ENCODE measurements at regions not wholly inside any gene's neighbourhood (a gene's known extent, or its start where the extent isn't known, plus 50 kb on each side); places are given as distances from the start of the nearest gene placed in this dataset.

DNA sequence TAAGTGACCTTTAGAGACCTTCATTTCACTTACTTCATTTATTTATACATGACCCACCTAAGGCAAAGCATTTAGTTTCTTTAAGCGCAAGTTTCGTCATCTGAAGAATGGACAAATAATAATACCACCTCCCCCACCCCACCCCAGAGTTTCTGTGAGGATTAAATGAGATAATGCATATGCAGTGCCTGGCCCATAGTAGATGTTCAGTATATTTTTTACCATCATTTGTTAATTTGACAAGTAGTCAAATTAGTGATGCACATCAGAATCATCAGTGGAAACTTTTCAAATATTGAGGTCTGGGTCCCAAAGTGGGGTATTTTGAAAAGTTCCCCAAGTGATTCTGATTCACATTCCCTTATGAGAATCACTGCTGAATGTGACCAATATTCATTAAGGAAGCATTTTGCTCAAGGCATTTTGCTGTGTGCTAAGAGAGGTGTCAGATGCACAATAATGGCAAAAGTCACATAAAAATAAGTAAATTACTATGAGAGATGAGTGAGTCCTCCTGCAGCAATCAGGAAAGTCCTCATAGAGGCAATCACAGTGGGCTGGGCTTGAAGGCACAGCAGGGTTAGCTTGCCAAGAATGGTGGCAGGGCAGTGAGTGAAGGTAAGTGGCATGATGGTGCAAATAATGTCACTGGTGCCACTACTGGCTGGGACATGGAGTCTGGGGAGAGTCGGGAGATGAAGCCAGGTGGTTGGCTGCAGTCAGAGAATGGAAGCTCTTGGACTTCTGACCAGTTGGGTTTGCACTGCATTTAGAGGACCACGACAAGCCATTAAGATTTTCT is 244.1 kb downstream of the PTEN start:
- DNase-seq: no peak

GRCh38 chr10:88108115-88108610 is 244.7 kb downstream of the PTEN start:
- peak in 1 of 51 donors; percentile 17 for DNase-seq

DNA sequence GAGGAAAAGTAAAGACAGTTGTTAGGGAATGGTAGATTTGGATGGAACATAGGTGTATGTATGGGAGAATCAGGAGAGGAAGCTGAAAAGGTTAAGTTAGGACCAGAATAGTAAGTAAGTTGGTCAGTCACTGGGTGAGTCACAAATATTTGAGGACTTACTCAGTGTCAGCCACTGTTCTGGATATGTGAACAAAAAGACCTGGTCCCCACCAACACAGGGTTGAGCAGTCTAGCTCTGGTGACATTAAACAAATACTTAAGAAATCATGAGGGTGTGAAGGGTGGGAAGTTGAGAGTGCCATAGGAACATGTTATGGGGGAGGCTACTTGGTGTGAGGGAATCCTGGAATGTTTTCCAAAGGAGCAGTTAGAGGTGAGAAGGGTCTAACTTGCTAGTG is 246.9 kb downstream of the PTEN start:
- DNase-seq: no peak

- no peak for DNase-seq
These were observed 247.4 kb downstream of the PTEN start for GRCh38 chr10:88110822-88111221.

DNA sequence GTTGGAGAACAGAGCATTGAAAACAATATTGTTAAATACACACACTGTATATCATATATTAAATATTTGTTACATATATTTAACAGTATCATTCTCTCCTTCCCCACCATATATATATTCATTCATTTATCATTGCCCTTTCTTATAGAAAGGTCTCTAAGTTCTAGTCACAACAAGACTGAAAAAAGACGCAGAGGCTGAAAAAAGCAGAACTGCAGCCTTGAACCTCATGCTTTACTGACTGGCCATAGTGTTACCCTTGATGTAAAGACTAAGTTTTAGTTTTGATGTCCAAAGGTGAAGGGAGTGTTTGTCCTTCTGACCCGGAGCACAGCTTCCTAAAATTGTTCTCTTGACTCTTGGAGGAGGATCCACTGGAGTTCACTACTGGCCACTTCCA is 247.9 kb downstream of the PTEN start:
- no peak for DNase-seq

- DNase-seq: no peak
These were observed 249.8 kb downstream of the PTEN start for GRCh38 chr10:88113232-88113631.

DNA sequence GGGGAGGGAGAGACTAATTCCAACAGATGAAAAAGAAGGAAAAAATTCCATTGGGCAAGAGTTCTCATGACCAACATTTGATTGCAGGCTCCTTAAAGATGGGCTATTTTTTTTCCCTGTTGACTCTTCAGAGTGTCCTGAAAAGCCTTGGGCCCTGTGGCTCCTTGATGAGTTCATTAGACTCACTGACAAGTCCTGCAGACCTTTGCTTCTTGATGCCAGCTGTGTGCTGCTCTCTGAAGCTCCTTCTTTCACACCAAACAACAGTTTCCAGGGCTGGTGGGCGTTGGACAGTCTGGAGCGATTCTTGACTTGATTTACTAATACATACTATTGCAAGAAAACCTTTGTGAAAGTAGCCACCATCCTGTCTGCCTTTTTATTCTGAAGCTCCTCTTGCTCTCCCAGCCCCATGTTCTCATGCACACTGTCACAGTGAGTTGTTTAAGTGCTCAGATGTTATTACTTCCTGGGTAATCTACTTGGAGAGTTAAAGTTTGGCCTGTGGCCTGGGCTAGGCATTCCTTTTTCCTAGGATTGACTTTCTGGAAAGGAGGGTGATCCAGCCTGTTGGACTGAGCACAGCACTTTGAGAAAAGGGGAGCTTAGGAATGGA is 250.3 kb downstream of the PTEN start:
- no peak for DNase-seq

DNA sequence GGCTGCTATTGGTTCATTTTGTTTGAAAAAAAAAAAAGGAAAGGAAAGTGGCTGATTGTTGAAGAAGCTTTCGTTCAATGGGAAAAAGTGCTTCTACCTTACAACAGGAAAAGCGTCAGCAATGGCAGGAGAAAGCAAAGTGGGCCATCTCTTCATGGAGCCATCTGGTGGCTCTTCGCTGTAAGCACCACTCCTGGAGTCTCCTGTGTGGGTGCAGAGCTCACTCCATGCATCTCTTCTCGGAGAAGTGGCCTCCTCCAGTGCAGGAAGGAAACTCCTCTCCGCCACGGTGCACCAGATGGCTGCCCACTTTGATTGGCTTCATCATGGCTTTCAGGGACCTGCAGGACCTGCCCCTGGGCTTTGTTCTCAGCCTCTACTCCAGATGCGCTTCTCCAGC is 250.9 kb downstream of the PTEN start:
- DNase-seq: peak in 1 of 51 donors; percentile 11

DNA sequence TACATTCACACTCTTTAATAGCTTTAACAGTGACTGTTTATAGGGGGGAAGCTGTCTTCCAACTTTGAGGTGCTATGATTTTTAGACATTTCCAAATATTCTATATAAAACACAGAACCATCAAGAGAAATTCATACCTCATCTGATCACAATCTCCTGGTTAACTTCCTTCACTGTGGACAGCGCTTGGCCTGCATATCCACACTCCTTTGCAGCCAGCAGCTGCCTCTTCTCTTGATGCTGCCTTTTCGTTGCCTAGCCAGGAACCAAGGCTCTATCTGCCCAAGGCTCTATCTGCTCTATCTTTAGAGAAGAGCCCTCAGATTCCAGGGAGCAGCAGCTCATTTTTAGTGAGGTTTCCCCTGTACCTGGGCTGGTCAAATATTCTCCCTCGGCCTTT is 252.0 kb downstream of the PTEN start:
- DNase-seq: no peak

DNA sequence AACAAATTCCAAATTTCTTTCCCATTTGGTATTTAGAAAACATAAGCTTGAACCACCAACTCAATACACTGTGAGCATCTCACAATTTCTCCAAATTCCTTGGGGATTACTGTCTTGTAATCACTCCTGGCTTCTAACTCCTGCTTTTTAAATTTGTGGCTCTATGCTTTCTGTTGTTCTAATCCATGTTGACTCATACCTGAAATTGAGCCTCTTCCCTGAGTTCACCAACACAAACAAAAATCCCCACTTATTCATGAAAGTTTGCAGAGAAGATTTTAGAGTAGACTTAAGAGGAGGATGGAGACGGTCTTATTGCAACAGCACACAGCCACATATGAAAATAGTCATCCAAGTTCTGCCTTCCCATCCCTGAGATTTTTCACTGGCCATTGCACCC is 252.5 kb downstream of the PTEN start:
- no peak for DNase-seq

GRCh38 chr10:88116481-88116880 is 253.1 kb downstream of the PTEN start:
- no peak for DNase-seq

GRCh38 chr10:88116971-88117626 is 253.7 kb downstream of the PTEN start:
- no peak for DNase-seq

- no peak for DNase-seq
These were observed 254.6 kb downstream of the PTEN start for GRCh38 chr10:88117869-88118632.

- DNase-seq: no peak
These were observed 255.3 kb downstream of the PTEN start for GRCh38 chr10:88118729-88119128.

DNA sequence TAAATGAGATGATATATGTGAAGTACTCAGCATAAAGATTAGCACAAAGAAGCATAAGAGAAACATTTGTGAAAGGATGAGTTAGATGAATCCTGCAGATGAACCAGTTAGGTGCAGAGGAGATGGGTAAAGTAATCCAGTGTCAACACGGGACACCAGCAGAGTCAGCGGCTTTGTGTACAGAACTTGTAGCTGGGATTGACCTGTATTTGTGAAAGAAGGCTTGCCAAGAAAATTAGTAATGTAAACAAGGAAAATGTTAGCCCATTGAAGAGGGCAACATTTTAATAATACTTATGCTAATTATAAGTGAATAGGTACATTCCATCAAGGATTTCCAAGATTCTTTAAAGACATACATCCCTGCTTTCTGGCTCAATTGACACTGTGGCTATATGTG is 255.7 kb downstream of the PTEN start:
- DNase-seq: no peak

DNA sequence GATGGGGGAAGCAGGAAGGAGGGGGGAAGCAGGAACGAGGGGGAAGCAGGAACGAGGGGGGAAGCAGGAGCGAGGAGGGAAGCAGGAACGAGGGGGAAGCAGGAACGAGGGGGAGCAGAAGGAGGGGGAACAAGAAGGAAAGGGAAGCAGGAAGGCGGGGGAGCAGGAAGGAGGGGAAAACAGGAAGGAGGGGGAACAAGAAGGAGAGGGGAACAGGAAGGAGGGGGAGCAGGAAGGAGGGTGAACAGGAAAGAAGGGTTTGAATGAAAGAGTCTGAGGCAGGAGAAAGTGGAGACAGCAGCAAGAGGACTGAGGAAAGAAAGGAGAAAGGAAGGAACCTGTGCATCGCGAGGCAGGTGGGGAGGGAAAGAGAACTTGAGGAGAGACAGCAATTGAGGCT is 256.6 kb downstream of the PTEN start:
- DNase-seq: no peak

- peak in 1 of 51 donors; percentile 4 for DNase-seq
These were observed 257.3 kb downstream of the PTEN start for GRCh38 chr10:88120599-88121333.

DNA sequence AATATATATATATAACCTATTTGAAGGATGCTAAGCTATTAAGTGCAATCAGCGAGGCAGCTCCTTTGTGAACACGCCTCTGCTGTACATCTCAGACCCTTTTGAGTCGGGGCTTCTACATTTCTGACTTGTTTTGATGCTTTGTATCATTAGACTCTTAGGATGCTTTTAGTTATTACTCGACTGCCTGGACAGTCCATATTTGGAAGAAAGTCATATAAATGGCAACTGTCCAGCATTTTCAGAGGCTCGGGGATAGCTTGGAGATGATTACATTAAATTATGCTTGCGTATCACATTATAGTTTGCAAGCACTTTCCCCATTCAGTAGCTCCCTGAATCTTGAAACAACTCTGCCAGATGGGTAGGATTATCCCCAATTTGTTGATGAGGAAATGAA is 257.9 kb downstream of the PTEN start:
- no peak for DNase-seq

DNA sequence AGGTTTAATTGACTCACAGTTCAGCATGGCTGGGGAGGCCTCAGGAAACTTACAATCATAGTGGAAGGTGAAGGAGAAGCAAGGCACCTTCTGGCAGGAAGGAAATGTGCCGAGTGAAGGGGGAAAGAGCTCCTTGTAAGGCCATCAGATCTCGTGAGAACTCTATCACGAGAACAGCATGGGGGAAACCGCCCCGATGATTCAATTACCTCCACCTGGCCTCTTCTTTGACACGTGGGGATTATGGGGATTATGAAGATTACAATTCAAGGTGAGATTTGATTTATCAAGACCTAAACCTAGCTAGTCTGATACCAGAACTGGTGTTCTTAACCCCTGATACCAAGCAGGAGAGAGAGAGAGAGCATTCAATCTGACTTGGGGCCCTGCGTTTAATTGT is 258.7 kb downstream of the PTEN start:
- no peak for DNase-seq

GRCh38 chr10:88122576-88122975 is 259.2 kb downstream of the PTEN start:
- no peak for DNase-seq

DNA sequence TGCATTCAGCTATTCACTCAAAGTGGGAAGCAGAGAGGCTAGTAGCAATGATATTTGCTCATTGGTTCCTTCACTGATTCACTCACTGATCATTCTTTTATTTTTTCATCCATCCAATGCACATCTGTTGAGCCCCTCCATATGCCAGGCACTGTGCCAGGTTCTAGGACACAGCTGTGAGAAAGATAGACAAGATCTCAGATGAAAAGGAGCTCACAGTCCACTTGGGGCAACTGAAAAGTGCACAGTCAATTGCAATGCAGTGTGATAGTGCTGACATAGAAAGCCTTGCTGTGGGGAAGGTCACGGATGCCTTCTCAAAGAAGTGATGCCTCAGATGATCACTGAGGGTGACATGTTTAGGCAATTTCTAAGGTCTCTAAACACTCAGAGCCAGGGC is 262.3 kb downstream of the PTEN start:
- DNase-seq: no peak

Measured in hypothalamus (tissue), 51 donors.